ENCODE measurements at regions not wholly inside any gene's neighbourhood (a gene's known extent, or its start where the extent isn't known, plus 50 kb on each side); places are given as distances from the start of the nearest gene placed in this dataset.

GRCh38 chr20:61048302-61048701, 203.8 kb upstream of the CDH4 start:
- 86 to 95% methylated on average over 2 of the region's 2 CpGs for WGBS, 2 donors
- H3K4me3 ChIP-seq (ENCODE audit: low read depth, poor library complexity, severe bottlenecking): no peak overlapping the region
- no peak for TF ChIP-seq POLR2A (IDR thresholded peaks at IDR 0.05)
- DNase-seq (ENCODE audit: low spot score in 2 of 2): no peak
- intact Hi-C loops (cut with DNase I; ENCODE audit: low total_unique reads): no loop called here

- 71 to 75% methylated on average over 9 of the region's 9 CpGs for WGBS, 2 donors
- TF ChIP-seq POLR2A (IDR thresholded peaks at IDR 0.05) (no peak), CTCF (IDR thresholded peaks at IDR 0.05) (no peak)
- H3K4me3 ChIP-seq (ENCODE audit: low read depth, poor library complexity, severe bottlenecking): no peak overlapping the region
- intact Hi-C loops (cut with DNase I; ENCODE audit: low total_unique reads): no loop called here
- DNase-seq (ENCODE audit: low spot score in 2 of 2): peak in 1 of 2 donors; percentile 45
These were observed 202.4 kb upstream of the CDH4 start for GRCh38 chr20:61049684-61050083.

GRCh38 chr20:61050336-61050890, 201.6 kb upstream of the CDH4 start:
- WGBS, 2 donors: 70 to 72% methylated on average over 8 of the region's 8 CpGs
- intact Hi-C loops (cut with DNase I; ENCODE audit: low total_unique reads): no loop called here
- no peak overlapping the region for H3K4me3 ChIP-seq (ENCODE audit: low read depth, poor library complexity, severe bottlenecking)
- no peak for TF ChIP-seq CTCF (IDR thresholded peaks at IDR 0.05)
- no peak for TF ChIP-seq POLR2A (IDR thresholded peaks at IDR 0.05)
- DNase-seq (ENCODE audit: low spot score in 2 of 2): peak in 1 of 2 donors; percentile 64

- no peak for TF ChIP-seq CTCF (IDR thresholded peaks at IDR 0.05)
- no peak for TF ChIP-seq POLR2A (IDR thresholded peaks at IDR 0.05)
- WGBS, 2 donors: 64% methylated on average over 16 of the region's 16 CpGs
These were observed 199.8 kb upstream of the CDH4 start for GRCh38 chr20:61052195-61052750.

GRCh38 chr20:61052776-61053442, 199.2 kb upstream of the CDH4 start:
- TF ChIP-seq POLR2A (IDR thresholded peaks at IDR 0.05) (no peak), CTCF (IDR thresholded peaks at IDR 0.05) (no peak)
- WGBS, 2 donors: 68 to 73% methylated on average over 13 of the region's 13 CpGs
- peak in 1 of 2 donors; percentile 66 for DNase-seq (ENCODE audit: low spot score in 2 of 2)
- intact Hi-C loops (cut with DNase I; ENCODE audit: low total_unique reads): no loop called here
- no peak overlapping the region for H3K4me3 ChIP-seq (ENCODE audit: low read depth, poor library complexity, severe bottlenecking)

More at GRCh38 chr20:61052195-61052750, 199.8 kb upstream of the CDH4 start:
- DNase-seq (ENCODE audit: low spot score in 2 of 2): peak in 1 of 2 donors; percentile 58
- intact Hi-C loops (cut with DNase I; ENCODE audit: low total_unique reads): no loop called here
- H3K4me3 ChIP-seq (ENCODE audit: low read depth, poor library complexity, severe bottlenecking): no peak overlapping the region

- intact Hi-C loops (cut with DNase I; ENCODE audit: low total_unique reads): no loop called here
- peak in 1 of 2 donors; percentile 23 for DNase-seq (ENCODE audit: low spot score in 2 of 2)
- TF ChIP-seq CTCF (IDR thresholded peaks at IDR 0.05) (no peak), POLR2A (IDR thresholded peaks at IDR 0.05) (no peak)
- WGBS, 2 donors: 81 to 82% methylated on average over 4 of the region's 4 CpGs
- H3K4me3 ChIP-seq (ENCODE audit: low read depth, poor library complexity, severe bottlenecking): no peak overlapping the region
These were observed 198.6 kb upstream of the CDH4 start for GRCh38 chr20:61053487-61053886.

Data from lower leg skin (tissue), 4 donors.